Activated effector memory CD4-positive, alpha-beta T cell treated with Interleukin-2 at 50 U/mL for 16 hours (primary cell): ENCODE measurements at regions not wholly inside any gene's neighbourhood (a gene's known extent, or its start where the extent isn't known, plus 50 kb on each side); places are given as distances from the start of the nearest gene placed in this dataset.

ENCODE experiments used
- DNase-seq: peaks from one replicate; pipeline ENCODE4 v3.0.0-alpha.2; 2020

DNA sequence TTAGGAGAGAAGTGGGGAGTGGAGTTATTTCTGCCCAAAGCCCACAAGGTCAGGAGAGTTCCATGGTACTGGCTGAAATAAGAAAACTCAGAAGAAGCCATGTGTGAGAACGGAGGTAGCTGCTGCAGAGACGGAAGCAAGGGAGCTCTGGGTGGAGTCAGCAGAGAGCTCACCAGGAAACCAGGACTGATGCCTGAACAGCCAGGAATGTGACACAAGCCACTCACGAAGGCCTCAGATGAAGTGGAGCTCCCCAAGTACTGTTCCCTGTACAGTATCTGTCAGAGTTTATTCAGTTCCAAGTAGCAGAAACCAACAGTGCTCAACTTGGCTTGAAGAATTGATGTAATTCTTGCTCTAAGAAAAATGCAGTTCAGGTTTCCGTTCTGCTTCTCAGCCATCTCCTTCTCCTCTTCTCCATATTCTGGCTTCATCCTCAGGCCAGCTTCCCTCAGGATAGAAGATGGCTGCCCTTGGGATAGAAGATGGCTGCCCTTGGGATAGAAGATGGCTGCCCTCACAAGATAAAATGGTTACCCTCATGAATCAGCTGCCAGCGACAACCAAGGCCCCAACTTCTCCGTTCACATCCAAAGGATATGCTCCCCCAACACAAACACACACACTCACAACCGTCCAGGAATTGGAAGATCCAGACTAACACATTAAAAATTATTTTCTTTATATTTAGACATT lies 117.4 kb upstream of the SH3BP4 start:
- no peak for DNase-seq

DNA sequence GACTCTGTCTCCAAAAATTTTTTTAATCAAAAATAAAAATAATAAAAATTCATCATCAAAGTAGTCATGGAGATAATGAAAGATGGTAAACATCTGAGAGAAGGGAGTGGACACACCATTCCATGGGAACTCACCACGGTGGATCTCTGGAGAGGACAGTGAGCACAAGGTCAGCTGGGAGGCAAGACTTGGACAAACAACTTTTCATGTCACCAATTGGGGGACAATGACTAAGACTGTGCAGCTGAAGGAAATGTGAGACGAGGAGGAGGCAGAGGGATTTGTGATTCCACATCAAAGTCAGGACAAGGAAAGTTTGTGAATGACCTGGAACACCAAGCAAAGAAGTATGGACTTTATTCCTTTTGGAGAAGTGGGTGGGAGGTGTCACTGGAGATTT lies 121.0 kb upstream of the SH3BP4 start:
- no peak for DNase-seq

GRCh38 chr2:234829074-234829455 lies 122.8 kb upstream of the SH3BP4 start:
- DNase-seq = no peak

- DNase-seq = no peak
These were observed 123.3 kb upstream of the SH3BP4 start for GRCh38 chr2:234828382-234829073.

DNA sequence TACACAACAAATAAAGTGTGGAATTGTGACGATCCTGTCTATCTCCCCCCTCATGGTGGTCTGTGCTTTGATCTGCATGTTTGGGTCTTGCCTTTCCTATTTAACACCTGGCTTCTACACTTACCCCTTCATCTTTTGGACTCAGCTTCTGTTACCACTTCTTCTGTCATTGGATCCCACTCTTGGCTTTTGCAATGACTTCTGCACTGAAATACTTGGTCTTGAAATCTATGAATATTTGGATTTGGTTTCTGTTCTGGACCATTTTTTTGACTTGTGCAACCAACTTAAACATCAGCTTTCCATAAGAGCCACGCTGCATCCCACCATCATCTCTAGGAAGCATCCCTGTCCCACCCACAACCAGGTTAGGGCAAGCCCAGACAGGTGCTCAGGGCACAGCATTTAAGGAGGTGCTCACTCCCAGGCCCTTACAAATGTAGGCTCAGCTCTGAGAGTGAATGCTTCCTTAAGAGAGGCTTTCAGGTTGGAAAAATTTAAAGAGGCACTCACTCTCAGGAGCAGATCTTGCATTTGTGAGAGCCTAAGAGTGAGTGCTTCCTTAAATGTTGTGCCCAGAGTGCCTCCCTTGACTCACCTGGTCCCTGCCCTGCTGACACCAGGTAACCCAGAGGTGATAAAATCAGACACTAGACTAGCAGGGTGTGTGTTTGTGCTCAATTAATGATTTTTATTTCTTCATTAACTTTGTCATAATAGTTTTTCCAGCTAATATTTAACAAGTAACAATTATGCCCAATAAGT lies 124.5 kb upstream of the SH3BP4 start:
- DNase-seq = no peak

GRCh38 chr2:234826681-234827080 lies 125.1 kb upstream of the SH3BP4 start:
- no peak for DNase-seq

GRCh38 chr2:234825616-234826015 lies 126.2 kb upstream of the SH3BP4 start:
- no peak for DNase-seq

DNA sequence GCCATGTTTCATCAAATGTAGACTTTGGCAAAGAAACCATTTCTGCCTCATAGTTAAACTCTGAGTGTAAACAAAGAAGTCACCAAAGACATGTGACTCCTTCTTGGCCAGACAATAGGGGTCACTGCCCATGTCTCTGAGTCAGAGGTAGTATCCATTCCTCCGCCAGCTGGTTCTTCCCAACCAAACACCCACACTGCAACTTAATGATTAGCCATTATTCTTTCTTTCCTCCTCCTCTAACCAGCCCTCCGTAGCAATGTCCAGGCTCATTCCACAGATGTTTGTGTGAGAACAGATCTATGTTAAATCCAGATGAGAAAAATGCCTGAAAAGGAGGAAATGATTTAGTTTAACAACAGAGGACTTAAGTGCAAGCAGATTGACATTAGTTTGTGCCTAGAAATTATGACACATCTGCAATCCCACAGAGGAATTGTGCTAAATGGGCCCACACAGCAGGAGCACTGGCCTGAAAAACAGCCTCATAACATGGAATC lies 127.9 kb upstream of the SH3BP4 start:
- DNase-seq = no peak

- DNase-seq = no peak
These were observed 128.5 kb upstream of the SH3BP4 start for GRCh38 chr2:234823196-234823876.

GRCh38 chr2:234821946-234822475 lies 129.8 kb upstream of the SH3BP4 start:
- no peak for DNase-seq

DNA sequence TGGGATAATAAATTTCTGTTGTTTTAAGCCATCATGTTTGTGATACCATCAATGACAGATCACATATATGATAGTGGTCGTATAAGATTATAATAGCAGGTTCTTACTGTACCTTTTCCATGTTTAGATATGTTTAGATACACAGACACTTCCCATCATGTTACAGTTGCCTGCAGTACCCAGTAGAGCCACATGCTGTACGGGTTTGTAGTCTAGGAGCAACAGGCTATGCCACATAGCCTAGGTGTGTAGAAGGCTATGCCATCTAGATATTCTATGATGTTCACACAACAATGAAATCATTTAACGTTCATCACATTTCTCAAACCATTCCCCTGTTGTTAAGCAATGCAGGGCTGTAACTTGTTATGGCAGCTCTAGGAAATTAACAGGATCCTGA lies 132.9 kb upstream of the SH3BP4 start:
- DNase-seq = no peak

GRCh38 chr2:234816491-234816890 lies 135.3 kb upstream of the SH3BP4 start:
- DNase-seq = no peak

DNA sequence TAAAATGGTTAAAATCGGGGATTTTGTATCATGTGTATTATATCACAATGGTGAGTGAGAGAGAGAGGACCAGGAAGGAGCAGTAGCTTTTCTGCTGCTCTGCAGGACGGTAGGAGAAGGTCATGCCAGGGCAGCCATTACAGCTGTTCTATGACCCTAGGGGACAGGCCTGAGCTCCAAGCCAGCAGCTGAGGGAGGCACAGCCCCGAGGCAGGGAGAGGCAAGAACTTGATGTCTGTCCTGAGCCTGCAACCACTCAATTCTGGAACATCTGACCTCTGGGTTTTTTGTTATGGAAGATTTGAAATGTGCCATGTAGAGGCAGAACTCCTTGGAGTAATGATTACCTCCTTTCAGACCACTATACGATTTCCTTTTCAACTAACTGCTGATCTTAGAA lies 135.8 kb upstream of the SH3BP4 start:
- no peak for DNase-seq

- DNase-seq = no peak
These were observed 137.4 kb upstream of the SH3BP4 start for GRCh38 chr2:234814374-234814773.

DNA sequence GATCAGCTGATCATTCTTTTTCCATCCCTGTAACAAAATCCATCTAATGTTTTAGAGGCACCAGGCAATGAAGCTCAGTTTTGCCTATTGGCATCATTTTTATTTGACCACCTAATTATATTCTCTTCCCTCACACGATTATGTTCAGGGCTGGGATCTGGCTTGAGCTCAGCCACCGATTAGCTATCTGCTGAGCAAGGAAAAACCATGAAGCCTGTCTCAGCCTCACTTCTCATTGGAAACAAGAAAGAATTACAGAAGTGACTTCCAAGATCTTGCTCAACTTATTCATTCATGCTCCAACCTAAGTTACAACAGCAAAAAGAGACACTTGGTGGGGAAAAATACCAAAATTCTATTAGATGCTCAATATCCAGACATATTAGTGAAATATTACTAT lies 139.0 kb upstream of the SH3BP4 start:
- no peak for DNase-seq

DNA sequence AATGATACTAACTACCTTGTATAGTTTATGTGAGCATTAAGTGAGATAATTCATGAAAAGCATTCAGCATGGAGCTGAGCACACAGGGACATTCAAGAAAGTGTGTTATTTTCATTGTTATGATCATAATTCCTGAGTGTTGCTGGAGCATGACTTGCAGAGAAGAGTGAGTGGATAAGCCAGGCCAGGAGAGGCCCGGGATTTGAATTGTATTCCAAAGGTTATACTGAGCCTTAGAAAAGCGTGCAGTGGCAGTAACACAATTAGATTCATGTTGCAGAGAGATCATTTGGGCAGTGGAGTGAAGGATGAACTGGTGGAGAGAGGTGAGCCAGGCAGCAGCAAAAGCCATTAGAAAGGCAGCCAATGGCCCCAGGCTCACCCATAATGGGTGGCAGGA lies 142.9 kb upstream of the SH3BP4 start:
- DNase-seq = no peak

DNA sequence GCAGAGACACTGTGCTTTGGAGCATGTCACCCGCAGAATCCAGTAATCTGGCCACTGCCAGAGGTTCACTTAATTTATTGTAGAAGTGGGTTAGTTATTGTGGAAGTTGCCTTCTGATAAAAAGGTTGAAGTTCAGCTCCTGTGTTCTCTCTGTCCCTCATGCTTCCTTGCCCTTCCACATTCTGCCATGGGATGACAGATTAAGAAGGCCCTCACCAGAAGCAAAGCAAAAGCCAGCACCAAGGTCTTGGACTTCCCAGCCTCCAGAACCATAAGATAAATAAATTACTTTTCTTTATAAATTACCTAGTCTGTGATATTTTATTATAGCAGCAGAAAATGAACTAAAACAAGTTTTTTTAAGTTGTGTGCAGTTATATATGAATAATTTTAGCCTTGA lies 145.0 kb upstream of the SH3BP4 start:
- no peak for DNase-seq

DNA sequence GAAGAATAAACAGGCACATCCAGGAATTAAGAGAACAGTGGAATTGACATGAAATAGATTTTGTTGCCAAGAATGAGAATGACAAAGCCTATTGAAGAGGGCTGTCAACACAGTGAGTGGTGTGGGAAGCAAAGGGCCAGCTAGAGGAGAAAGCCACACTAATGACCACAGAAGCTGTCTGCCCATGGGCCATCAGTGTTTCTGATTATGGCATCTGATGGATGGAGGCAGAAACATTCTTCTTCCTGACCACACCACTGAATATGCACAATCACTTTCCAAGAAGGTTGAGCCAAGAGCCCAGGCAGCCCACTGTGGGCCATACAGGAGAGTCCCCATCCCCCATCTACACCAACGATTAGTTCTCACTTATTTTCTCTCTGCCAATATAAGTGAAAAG lies 146.0 kb upstream of the SH3BP4 start:
- DNase-seq = no peak

GRCh38 chr2:234804704-234805103 lies 147.1 kb upstream of the SH3BP4 start:
- DNase-seq = no peak

DNA sequence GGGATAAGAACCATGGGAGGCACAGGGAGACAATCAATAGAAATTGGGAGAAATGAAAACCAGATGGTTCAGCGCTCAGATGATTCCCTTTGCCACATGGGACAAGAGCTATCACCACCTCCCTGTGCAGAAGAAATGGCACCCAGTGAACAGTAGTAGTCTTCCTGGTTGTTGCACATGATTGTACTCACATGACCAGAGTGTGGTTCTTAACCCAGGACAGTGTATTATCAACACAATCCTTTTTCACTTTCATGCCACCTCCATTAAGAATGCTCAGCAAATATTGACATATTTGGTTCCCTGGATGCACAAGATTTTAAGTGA lies 149.0 kb upstream of the SH3BP4 start:
- no peak for DNase-seq

- no peak for DNase-seq
These were observed 149.6 kb upstream of the SH3BP4 start for GRCh38 chr2:234802071-234802844.

DNA sequence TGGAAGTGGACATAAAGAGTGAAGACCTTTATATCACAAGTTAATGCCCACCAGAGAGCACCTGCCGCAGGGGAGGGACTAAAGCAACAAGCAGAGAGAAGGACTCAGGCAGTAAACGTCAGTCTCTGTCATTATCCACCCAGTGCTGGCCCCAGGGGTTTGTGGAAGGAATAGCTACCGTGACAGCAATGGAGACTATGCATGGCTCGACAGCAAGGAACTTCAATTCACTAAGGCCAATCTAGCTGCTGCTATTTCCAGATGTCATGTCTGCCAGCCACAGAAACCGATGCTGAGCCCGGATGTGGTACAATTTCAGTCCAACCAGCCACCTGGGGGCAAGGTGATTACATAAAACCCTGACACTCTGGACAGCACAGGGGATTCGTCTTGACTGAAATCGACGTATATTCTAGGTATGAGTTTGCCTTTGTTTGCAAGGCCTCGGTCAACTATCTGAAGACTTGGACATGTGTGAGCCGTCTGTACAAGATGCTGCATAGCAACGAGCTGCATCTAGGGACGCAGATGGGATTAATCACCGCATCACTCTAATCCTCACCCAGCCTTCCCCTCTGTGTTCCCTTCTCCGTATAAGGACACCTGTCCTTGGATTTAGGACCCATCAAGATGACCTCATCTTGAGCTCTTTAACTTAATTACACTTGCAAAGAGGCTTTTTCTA lies 154.1 kb upstream of the SH3BP4 start:
- no peak for DNase-seq
